Brain microvascular endothelial cell (primary cell): ENCODE measurements at regions not wholly inside any gene's neighbourhood (a gene's known extent, or its start where the extent isn't known, plus 50 kb on each side); places are given as distances from the start of the nearest gene placed in this dataset.

Source experiments
- DNase-seq: peaks from one replicate; pipeline ENCODE4 v3.0.0-alpha.2; 2020
- H3K27ac ChIP-seq: fragments of 250-450 bp; sonication (Bioruptor Pico); 2 replicates; pipeline ENCODE4 v1.5.1; 2020; ENCODE audit warnings: mild to moderate bottlenecking, moderate library complexity
- H3K27me3 ChIP-seq: fragments of 250-450 bp; sonication (Bioruptor Pico); replicated peaks from 2 replicates; pipeline ENCODE4 v1.5.1; 2020; ENCODE audit warnings: mild to moderate bottlenecking
- H3K36me3 ChIP-seq: fragments of 250-450 bp; sonication (Bioruptor Pico); replicated peaks from 2 replicates; pipeline ENCODE4 v1.5.1; 2020; ENCODE audit warnings: mild to moderate bottlenecking
- H3K4me3 ChIP-seq: 2 replicates; pipeline ENCODE4 v1.5.1; 2011; ENCODE audit warnings: low read depth, mild to moderate bottlenecking, control low read depth, low read length, moderate library complexity
- in situ Hi-C: cut with HindIII; loops from 2 replicates; pipeline ENCODE4 v1.10.0; 2017; ENCODE audit warnings: low sequenced_read_pairs, low pct_ligation_motif_present
- TF ChIP-seq, protein P1 (sequence below): IDR thresholded peaks from 2 replicates; pipeline ENCODE4 v1.5.1; 2011; ENCODE audit warnings: low read depth, mild to moderate bottlenecking, moderate library complexity, low read length, control low read depth, inconsistent platforms; ENCODE audit errors: missing control alignments

- peaks cover 22% of the 10 kb centered on the region for H3K36me3 ChIP-seq
- TF ChIP-seq, protein P1, sequence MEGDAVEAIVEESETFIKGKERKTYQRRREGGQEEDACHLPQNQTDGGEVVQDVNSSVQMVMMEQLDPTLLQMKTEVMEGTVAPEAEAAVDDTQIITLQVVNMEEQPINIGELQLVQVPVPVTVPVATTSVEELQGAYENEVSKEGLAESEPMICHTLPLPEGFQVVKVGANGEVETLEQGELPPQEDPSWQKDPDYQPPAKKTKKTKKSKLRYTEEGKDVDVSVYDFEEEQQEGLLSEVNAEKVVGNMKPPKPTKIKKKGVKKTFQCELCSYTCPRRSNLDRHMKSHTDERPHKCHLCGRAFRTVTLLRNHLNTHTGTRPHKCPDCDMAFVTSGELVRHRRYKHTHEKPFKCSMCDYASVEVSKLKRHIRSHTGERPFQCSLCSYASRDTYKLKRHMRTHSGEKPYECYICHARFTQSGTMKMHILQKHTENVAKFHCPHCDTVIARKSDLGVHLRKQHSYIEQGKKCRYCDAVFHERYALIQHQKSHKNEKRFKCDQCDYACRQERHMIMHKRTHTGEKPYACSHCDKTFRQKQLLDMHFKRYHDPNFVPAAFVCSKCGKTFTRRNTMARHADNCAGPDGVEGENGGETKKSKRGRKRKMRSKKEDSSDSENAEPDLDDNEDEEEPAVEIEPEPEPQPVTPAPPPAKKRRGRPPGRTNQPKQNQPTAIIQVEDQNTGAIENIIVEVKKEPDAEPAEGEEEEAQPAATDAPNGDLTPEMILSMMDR: no peak
- in situ Hi-C loops: no loop called here
- DNase-seq: no peak
- H3K4me3 ChIP-seq: no peak overlapping the region
- no peak overlapping the region for H3K27ac ChIP-seq
- no peaks in the 10 kb centered on the region for H3K27me3 ChIP-seq
Measured at GRCh38 chr9:714675-715074, 126.8 kb upstream of the DMRT1 start.

GRCh38 chr9:715300-715699 is 126.2 kb upstream of the DMRT1 start:
- Histone ChIP-seq H3K27me3 (no peaks in the 10 kb centered on the region), H3K4me3 (no peak overlapping the region), H3K27ac (no peak overlapping the region), H3K36me3 (peaks cover 22% of the 10 kb centered on the region)
- DNase-seq: no peak
- in situ Hi-C loops: no loop called here
- TF ChIP-seq, protein P1: no peak

GRCh38 chr9:715743-716400 is 125.6 kb upstream of the DMRT1 start:
- in situ Hi-C loops: no loop called here
- Histone ChIP-seq H3K27ac (peak overlapping the region; percentile 31), H3K27me3 (no peaks in the 10 kb centered on the region), H3K36me3 (peaks cover 19% of the 10 kb centered on the region), H3K4me3 (no peak overlapping the region)
- DNase-seq: no peak
- TF ChIP-seq, protein P1: no peak

DNA sequence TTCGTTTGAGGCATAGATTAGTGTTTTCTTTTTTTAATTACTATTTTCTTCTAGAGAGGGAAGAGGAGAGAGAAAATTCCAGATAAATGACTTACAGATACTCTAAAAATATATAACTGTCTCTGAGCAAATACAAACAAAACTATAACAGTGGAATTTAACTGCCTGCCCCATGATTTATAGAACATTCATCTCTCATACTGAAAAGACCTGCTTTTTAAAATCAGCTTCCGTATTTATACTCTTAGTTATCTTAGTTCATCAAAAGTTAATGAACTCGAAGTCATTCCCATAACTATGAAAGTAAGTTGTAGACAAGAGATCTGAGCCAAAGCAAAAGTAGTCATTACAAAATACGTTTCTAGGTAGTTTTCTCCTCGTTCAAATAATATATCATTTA is 123.8 kb upstream of the DMRT1 start:
- no peak for DNase-seq
- Histone ChIP-seq H3K27me3 (no peaks in the 10 kb centered on the region), H3K27ac (no peak overlapping the region), H3K4me3 (no peak overlapping the region), H3K36me3 (peaks cover 1% of the 10 kb centered on the region)
- TF ChIP-seq, protein P1: no peak
- in situ Hi-C loops: no loop called here

GRCh38 chr9:720239-720881 is 121.1 kb upstream of the DMRT1 start:
- no peak overlapping the region for H3K27ac ChIP-seq
- H3K4me3 ChIP-seq: no peak overlapping the region
- TF ChIP-seq, protein P1: no peak
- DNase-seq: no peak
- H3K27me3 ChIP-seq: no peaks in the 10 kb centered on the region
- no peaks in the 10 kb centered on the region for H3K36me3 ChIP-seq
- in situ Hi-C loops: no loop called here
